ENCODE measurements at regions not wholly inside any gene's neighbourhood (a gene's known extent, or its start where the extent isn't known, plus 50 kb on each side); places are given as distances from the start of the nearest gene placed in this dataset.

GRCh38 chr3:76715426-76715825, 324.5 kb upstream of the ROBO2 start:
- TF ChIP-seq CTCF (IDR thresholded peaks at IDR 0.05; ENCODE audit: borderline replicate concordance, extremely low read depth, low read length, poor library complexity, severe bottlenecking) (no peak), EZH2 (IDR thresholded peaks at IDR 0.05; ENCODE audit: borderline replicate concordance, low read depth, low read length, severe bottlenecking) (no peak)

Measured in DND-41 (cell line).